Activated naive CD4-positive, alpha-beta T cell treated with anti-CD3 and anti-CD28 coated beads, Interleukin-2, amount 10 ng/mL, durations not matched to agents 7 days and 5 days (primary cell): ENCODE measurements at regions not wholly inside any gene's neighbourhood (a gene's known extent, or its start where the extent isn't known, plus 50 kb on each side); places are given as distances from the start of the nearest gene placed in this dataset.

Experiments
- CTCF ChIA-PET: fragments of 350-600 bp; sonication (Branson Sonifier 250); formaldehyde crosslinking; loops from one replicate; lab custom pipeline; 2021; ENCODE audit warnings: antibody characterized with exemption; lab: Charles Lee
- DNase-seq: peaks from one replicate; pipeline ENCODE4 v3.0.0-alpha.2; 2020
- H3K27ac Mint-ChIP-seq: one replicate; pipeline ENCODE4 v1.8.0; 2021; ENCODE audit warnings: mild to moderate bottlenecking, moderate library complexity, mixed read lengths
- H3K27me3 Mint-ChIP-seq: one replicate; pipeline ENCODE4 v1.8.0; 2021; ENCODE audit warnings: mild to moderate bottlenecking, mixed read lengths
- H3K36me3 Mint-ChIP-seq: one replicate; pipeline ENCODE4 v1.8.0; 2021; ENCODE audit warnings: mixed read lengths
- H3K4me1 Mint-ChIP-seq: one replicate; pipeline ENCODE4 v1.8.0; 2021; ENCODE audit warnings: mixed read lengths
- H3K4me3 Mint-ChIP-seq: one replicate; pipeline ENCODE4 v1.8.0; 2021; ENCODE audit warnings: mild to moderate bottlenecking, moderate library complexity, mixed read lengths
- H3K9me3 Mint-ChIP-seq: one replicate; pipeline ENCODE4 v1.8.0; 2021; ENCODE audit warnings: mixed read lengths

DNA sequence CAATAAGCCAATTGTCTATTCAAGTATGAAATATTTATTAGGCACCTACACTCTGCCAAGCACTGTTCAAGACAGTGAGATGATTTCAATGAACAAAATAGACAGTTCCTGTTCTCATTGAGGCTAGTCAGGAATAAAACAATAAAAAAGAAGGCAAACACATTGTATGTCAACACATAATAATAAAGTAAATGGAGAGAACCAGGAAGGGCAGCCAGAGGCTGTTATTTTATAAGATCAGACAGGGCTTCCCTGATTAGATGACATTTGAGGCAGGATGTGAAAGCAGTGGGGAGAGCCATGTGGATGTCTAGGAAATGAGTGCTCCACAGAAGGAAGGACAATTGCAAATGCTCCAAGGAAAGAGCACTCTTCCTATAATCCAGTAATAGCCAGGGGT lies 2371.1 kb downstream of the MAT2B start:
- H3K4me3 Mint-ChIP-seq, result no peak overlapping the region
- no peaks in the 10 kb centered on the region for H3K4me1 Mint-ChIP-seq
- peaks cover 15% of the 10 kb centered on the region for H3K9me3 Mint-ChIP-seq
- H3K36me3 Mint-ChIP-seq, result no peaks in the 10 kb centered on the region
- DNase-seq, result no peak
- H3K27ac Mint-ChIP-seq, result no peak overlapping the region
- CTCF ChIA-PET, result no interaction called here
- H3K27me3 Mint-ChIP-seq, result no peaks in the 10 kb centered on the region

DNA sequence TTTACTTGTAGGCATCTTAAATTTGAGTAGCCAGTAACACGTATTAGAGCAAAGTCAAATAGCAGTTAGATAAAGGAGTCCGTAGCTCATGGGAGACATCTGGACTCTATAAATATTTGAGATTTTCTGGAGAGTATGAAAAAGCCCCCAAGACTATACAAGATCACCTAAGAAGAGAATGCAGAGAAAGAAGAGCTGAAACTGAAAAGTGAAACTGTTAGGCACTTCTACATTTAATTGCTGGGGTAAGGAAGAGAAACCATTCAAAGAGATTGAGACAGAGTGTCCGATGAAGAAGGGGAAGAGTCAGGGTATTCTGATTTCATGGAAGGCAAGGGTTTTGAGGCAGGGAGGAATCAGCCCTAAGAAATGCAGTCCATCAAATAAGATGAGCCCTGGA lies 2372.1 kb downstream of the MAT2B start:
- CTCF ChIA-PET, result no interaction called here
- peaks cover 18% of the 10 kb centered on the region for H3K9me3 Mint-ChIP-seq
- H3K27ac Mint-ChIP-seq, result no peak overlapping the region
- H3K4me3 Mint-ChIP-seq, result no peak overlapping the region
- H3K4me1 Mint-ChIP-seq, result no peaks in the 10 kb centered on the region
- DNase-seq, result no peak
- H3K27me3 Mint-ChIP-seq, result no peaks in the 10 kb centered on the region
- no peaks in the 10 kb centered on the region for H3K36me3 Mint-ChIP-seq

DNA sequence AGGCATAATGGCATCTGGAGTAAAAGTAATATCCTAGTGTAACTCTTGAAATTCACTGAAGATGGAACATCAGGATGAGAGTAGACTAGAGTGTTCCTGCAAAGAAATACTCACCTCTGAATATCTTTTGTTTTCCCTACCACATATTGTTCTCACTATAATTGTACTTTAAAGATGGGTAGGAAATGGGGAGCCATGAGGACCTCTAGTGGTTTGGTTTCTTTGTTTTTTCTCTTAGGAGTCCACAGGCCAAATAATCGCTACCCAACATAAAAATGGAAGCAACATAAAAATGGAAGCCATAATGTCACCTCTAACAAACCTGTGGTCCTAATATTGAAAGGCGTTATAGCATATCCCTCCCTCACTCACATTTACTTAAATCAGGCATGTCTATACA lies 2375.8 kb downstream of the MAT2B start:
- Mint-ChIP-seq H3K27ac (no peak overlapping the region), H3K9me3 (peaks cover 22% of the 10 kb centered on the region), H3K4me1 (no peaks in the 10 kb centered on the region), H3K27me3 (no peaks in the 10 kb centered on the region), H3K36me3 (no peaks in the 10 kb centered on the region), H3K4me3 (no peak overlapping the region)
- CTCF ChIA-PET, result no interaction called here
- DNase-seq, result no peak

DNA sequence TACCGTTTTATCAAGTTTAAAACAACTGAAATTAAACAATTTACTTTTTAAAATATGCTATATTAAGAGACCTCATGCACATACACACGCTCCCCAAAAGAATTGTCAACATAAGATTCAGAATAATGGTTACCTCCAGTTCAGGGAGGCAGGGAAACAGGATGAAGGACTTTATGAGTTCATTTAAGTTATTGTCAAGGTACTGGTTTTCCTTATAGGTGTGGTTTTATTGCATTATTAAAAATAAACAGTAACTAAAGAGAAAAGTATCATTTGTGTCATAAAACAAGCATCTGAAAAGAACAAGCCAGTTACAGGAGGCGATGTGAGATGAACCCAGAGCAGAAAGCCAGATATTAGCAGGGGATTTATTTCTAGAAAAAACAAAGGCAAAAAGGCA lies 2376.7 kb downstream of the MAT2B start:
- DNase-seq, result no peak
- H3K4me3 Mint-ChIP-seq, result no peak overlapping the region
- no peaks in the 10 kb centered on the region for H3K27me3 Mint-ChIP-seq
- no peak overlapping the region for H3K27ac Mint-ChIP-seq
- no peaks in the 10 kb centered on the region for H3K36me3 Mint-ChIP-seq
- CTCF ChIA-PET, result no interaction called here
- peaks cover 21% of the 10 kb centered on the region for H3K9me3 Mint-ChIP-seq
- no peaks in the 10 kb centered on the region for H3K4me1 Mint-ChIP-seq

DNA sequence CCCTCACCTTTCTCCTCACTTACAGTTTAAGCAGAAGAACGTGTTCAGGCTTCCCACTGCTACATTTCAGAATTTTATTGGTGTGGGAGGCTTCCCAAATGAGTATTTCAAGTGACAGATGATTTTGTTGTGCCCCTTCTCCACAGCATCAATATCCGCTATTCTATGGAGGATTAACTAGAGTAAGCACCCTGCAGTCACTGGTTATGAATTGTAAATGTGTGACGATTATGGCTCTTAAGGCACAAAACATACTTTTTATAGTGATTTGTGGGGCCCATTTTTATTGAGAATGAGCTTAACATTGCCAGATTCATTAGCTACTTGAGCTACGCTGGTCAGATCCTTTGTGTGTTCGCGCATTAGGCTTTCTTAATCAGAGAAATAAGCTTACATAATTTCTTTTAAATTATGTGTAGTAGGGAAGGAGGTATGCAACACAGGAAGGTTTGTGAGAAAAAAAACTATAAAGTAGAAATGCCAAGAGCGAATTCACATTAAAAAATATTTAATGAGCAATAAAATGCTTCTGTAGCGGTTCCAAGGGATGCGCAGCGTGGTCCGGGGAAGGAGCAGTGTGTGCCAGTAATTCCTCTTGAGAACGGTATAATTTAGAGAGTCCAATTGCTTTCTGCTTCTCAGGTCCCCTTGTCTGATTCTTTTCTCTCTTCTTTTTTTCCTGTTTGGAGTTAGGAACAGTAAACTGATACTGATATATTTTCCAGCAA lies 2380.4 kb downstream of the MAT2B start:
- Mint-ChIP-seq H3K27ac (no peak overlapping the region), H3K27me3 (no peaks in the 10 kb centered on the region), H3K4me3 (no peak overlapping the region), H3K4me1 (no peaks in the 10 kb centered on the region), H3K9me3 (peaks cover 24% of the 10 kb centered on the region), H3K36me3 (no peaks in the 10 kb centered on the region)
- CTCF ChIA-PET, result no interaction called here
- DNase-seq, result no peak

DNA sequence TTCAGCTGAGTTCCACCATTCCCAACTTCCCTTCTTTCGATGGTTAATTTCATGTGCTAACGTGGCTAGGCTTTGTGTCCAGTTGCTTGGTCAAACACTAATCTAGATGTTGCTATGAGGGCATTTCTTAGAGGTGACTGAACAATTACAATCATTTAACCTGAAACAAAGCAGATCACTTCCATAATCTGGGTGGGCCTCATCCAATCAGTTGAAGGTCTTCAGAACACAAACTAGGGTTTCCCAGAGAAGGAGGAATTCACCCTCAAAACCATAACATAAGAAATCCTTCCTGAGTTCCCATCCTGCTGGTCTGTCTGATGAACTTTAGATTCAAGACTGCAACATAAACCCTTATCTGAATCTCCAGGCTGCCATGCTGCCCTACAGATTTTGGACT lies 2381.7 kb downstream of the MAT2B start:
- Mint-ChIP-seq H3K36me3 (no peaks in the 10 kb centered on the region), H3K27ac (no peak overlapping the region), H3K4me3 (no peak overlapping the region), H3K4me1 (no peaks in the 10 kb centered on the region), H3K9me3 (peaks cover 22% of the 10 kb centered on the region), H3K27me3 (no peaks in the 10 kb centered on the region)
- CTCF ChIA-PET, result no interaction called here
- DNase-seq, result no peak

DNA sequence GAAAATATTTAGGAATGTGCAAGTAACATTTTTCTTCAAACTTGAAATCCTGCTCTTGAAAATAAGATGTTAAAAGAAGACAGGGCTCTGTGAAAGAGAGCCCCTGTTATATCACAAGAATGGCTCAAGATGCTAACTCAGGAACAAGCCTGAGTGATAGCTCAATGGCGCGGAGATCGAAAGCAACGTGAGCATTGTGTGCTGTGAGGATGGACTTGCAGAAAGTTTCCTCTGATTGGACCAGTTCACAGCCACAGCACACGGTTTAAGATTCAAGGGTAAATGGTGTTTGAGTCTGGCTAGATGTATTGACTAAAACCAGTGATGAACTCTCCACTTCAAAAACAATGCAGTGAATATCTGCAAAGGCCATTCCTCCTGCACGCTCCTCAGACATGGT lies 2387.0 kb downstream of the MAT2B start:
- CTCF ChIA-PET, result no interaction called here
- Mint-ChIP-seq H3K27ac (no peak overlapping the region), H3K9me3 (peaks cover 15% of the 10 kb centered on the region), H3K4me3 (no peak overlapping the region), H3K4me1 (no peaks in the 10 kb centered on the region), H3K27me3 (no peaks in the 10 kb centered on the region), H3K36me3 (no peaks in the 10 kb centered on the region)
- no peak for DNase-seq

DNA sequence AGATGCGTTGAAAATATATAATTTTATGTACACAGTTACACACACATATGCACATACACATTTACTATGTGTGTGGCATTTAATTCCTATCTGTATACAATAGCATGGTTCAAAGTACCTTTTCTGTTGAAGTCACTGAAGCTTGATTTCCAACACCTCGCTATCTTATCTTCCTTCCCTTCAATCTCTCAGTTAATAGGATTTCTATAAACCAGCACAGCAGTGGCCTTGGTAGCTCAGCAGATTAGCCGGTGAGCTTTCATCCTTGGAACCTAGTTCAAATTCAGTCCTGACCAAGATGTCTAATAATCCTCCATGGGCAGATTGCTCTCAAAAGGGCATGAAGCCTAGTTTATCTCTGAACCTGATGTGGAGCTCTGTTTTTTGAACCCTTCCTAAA lies 2389.5 kb downstream of the MAT2B start:
- Mint-ChIP-seq H3K27me3 (no peaks in the 10 kb centered on the region), H3K4me1 (no peaks in the 10 kb centered on the region), H3K4me3 (no peak overlapping the region), H3K27ac (no peak overlapping the region), H3K36me3 (no peaks in the 10 kb centered on the region), H3K9me3 (peaks cover 15% of the 10 kb centered on the region)
- CTCF ChIA-PET, result no interaction called here
- no peak for DNase-seq

DNA sequence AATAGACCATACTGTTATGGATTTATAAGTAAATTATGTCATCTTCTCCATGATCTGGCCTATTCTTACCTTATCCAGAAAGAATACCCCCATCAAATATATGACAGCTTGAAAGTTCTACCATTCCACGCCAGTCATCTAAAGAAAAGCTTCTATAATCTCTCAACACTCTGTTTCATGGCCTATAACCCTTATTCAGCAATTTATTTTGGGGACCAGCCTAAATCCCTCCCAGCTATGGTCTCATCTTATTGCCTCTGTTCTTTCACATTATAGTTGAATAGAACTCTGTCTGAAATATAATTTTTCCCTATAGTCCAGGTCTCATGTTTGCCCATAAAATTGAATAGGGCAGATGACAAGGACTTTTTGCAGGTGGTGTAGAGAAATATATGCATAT lies 2387.6 kb upstream of the WWC1 start:
- Mint-ChIP-seq H3K9me3 (peaks cover 14% of the 10 kb centered on the region), H3K27me3 (no peaks in the 10 kb centered on the region), H3K36me3 (no peaks in the 10 kb centered on the region), H3K4me1 (no peaks in the 10 kb centered on the region), H3K27ac (no peak overlapping the region), H3K4me3 (no peak overlapping the region)
- DNase-seq, result no peak
- CTCF ChIA-PET, result no interaction called here

DNA sequence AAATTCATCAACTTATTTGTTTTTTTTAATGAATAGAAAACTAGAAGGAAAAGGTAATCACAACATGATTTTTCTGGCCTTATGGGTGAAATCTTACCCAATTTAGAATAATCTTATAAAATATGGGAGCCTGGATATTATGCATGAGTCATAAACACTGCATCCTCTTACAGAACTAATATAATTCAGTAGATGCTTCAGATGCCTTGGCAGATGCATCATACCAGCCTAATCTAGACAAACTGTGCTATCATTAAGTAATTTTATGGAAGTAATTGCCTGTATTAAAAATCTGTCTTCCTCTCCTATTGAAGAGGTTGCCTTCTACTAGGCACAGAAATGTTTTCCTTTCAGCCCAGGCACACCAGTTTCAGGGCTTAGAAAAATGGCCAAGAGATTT lies 2384.6 kb upstream of the WWC1 start:
- H3K36me3 Mint-ChIP-seq, result no peaks in the 10 kb centered on the region
- DNase-seq, result no peak
- no peaks in the 10 kb centered on the region for H3K4me1 Mint-ChIP-seq
- no peaks in the 10 kb centered on the region for H3K27me3 Mint-ChIP-seq
- H3K27ac Mint-ChIP-seq, result no peak overlapping the region
- H3K4me3 Mint-ChIP-seq, result no peak overlapping the region
- CTCF ChIA-PET, result no interaction called here
- H3K9me3 Mint-ChIP-seq, result peaks cover 8% of the 10 kb centered on the region

DNA sequence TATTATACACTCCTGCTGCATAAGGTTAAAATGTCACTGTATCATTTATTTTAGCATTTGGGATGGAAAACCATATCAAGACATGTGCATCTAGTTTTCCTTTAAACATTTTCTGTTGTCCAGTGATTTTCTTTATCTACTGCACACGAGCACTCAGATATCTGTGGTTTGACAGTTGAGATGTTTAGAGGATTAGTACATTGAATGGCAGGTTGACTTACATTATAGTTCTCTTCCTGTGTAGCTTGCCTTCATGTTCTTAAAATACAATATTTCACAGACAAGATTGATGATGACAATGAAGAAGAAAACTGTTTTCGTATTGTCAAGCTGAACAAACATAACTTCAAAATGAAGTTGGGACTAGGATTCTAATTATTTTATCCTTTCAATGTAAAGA lies 2378.4 kb upstream of the WWC1 start:
- Mint-ChIP-seq H3K9me3 (peaks cover 6% of the 10 kb centered on the region), H3K36me3 (no peaks in the 10 kb centered on the region), H3K4me3 (no peak overlapping the region), H3K27me3 (no peaks in the 10 kb centered on the region), H3K27ac (no peak overlapping the region), H3K4me1 (no peaks in the 10 kb centered on the region)
- CTCF ChIA-PET, result no interaction called here
- DNase-seq, result no peak

DNA sequence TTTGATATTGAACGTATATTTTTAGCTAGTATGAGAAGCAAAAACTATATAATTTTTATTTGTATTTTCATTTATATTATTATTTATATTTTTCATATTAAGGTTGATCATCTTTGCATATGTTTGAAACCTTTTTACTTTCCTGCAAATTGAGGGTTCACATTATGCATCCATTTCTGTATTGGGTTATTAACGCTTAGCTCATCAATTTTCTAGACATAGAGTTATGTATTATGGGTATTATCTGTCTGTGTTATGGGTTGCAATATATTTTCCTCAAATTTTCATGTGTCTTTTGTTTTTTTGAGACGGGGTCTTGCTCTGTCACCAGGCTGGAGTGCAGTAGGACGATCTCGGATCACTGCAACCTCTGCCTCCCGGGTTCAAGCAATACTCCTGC lies 2377.0 kb upstream of the WWC1 start:
- H3K36me3 Mint-ChIP-seq, result no peaks in the 10 kb centered on the region
- CTCF ChIA-PET, result no interaction called here
- H3K4me3 Mint-ChIP-seq, result no peak overlapping the region
- H3K9me3 Mint-ChIP-seq, result peaks cover 5% of the 10 kb centered on the region
- no peaks in the 10 kb centered on the region for H3K4me1 Mint-ChIP-seq
- DNase-seq, result no peak
- H3K27me3 Mint-ChIP-seq, result no peaks in the 10 kb centered on the region
- no peak overlapping the region for H3K27ac Mint-ChIP-seq

DNA sequence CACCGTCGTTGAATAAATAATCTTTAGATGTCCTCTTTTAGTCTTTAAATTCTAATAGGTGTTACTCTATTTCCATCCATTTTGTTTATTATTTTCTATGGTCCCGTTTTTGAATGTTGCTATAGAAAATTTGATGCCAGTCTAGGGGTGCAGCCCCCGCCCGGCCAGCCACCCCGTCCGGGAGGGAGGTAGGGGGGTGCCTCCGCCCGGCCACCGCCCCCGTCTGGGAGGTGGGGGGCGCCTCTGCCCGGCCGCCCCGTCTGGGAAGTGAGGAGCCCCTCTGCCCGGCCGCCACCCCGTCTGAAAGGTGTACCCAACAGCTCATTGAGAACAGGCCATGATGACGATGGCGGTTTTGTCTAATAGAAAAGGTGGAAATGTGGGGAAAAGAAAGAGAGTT lies 2372.2 kb upstream of the WWC1 start:
- Mint-ChIP-seq H3K9me3 (peaks cover 3% of the 10 kb centered on the region), H3K4me3 (no peak overlapping the region), H3K27ac (no peak overlapping the region), H3K4me1 (no peaks in the 10 kb centered on the region), H3K36me3 (no peaks in the 10 kb centered on the region), H3K27me3 (no peaks in the 10 kb centered on the region)
- no peak for DNase-seq
- CTCF ChIA-PET, result no interaction called here

DNA sequence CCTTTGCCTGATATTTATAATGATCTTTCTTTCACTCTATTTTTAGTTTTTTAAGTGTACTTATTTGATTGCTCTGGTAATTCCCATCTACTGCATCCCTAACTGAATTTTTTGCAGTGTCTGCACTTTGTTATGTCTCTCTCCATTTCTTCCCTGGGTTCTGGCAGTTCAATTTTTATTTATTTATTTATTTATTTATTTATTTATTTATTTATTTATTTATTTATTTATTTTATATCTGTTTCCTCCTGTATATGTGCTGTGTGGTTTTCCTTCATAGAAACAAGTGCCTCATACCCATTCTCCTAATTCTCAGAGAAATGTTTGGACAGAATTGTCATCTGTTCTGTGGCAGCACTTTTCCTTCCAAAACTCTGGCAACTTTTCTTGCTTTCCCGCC lies 2370.8 kb upstream of the WWC1 start:
- DNase-seq, result no peak
- no peaks in the 10 kb centered on the region for H3K4me1 Mint-ChIP-seq
- H3K9me3 Mint-ChIP-seq, result peaks cover 4% of the 10 kb centered on the region
- H3K27me3 Mint-ChIP-seq, result no peaks in the 10 kb centered on the region
- CTCF ChIA-PET, result no interaction called here
- H3K36me3 Mint-ChIP-seq, result no peaks in the 10 kb centered on the region
- H3K4me3 Mint-ChIP-seq, result no peak overlapping the region
- H3K27ac Mint-ChIP-seq, result no peak overlapping the region

DNA sequence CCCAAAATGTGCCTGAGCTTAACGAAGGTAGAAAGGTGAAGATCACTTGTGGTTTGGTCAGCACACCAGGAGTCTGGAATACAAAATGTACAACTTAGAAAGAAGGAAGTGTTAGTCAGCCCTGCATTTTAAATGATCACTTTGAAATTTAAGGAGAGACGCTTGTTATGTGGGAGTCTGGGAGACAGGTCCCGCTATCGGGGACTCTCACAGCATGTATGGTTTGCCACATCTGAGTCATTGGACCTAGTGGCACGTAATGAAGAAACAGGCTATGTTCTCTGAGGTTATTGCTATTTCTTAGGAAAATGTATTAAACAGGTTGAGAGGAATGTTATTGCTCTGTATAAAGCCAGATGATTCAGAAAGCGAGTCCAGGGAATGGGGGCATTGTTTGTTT lies 2362.5 kb upstream of the WWC1 start:
- Mint-ChIP-seq H3K9me3 (peaks cover 24% of the 10 kb centered on the region), H3K4me3 (no peak overlapping the region), H3K36me3 (no peaks in the 10 kb centered on the region), H3K4me1 (no peaks in the 10 kb centered on the region), H3K27ac (no peak overlapping the region), H3K27me3 (no peaks in the 10 kb centered on the region)
- DNase-seq, result no peak
- CTCF ChIA-PET, result no interaction called here

DNA sequence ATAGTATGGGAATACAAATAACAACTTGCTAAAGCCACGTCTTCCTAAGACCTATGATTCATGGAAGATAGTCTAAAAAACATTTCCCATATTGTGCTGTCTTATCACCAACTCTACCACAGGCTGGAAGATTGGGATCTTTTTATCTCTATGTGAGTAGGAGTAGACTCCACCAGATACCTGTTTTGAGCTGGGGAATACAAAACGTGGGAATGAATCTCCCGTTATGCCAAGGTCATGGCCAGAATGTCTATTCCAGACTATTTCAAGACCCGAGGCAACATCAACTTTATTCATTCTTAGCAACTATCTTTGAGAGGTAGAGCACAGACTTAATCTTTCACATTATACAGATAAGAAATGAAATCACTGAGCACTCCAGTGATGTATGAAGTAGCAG lies 2350.9 kb upstream of the WWC1 start:
- CTCF ChIA-PET, result no interaction called here
- no peaks in the 10 kb centered on the region for H3K27me3 Mint-ChIP-seq
- H3K4me1 Mint-ChIP-seq, result no peaks in the 10 kb centered on the region
- peaks cover 16% of the 10 kb centered on the region for H3K9me3 Mint-ChIP-seq
- no peak for DNase-seq
- no peaks in the 10 kb centered on the region for H3K36me3 Mint-ChIP-seq
- H3K27ac Mint-ChIP-seq, result no peak overlapping the region
- H3K4me3 Mint-ChIP-seq, result no peak overlapping the region
